ENCODE measurements at regions not wholly inside any gene's neighbourhood (a gene's known extent, or its start where the extent isn't known, plus 50 kb on each side); places are given as distances from the start of the nearest gene placed in this dataset.
"Not testable (repeated sequence)": the region's sequence is repeated elsewhere in the genome, so short reads cannot be mapped to it uniquely, and the experiment has no call there.

- no peak for DNase-seq (ENCODE audit: low read depth)
- H3K4me3 ChIP-seq (ENCODE audit: low read depth, low read length) = no peak overlapping the region
- TF ChIP-seq CTCF (IDR thresholded peaks at IDR 0.05; ENCODE audit: insufficient read depth, low read depth, low read length, missing control alignments) = no peak
Measured at GRCh38 chr18:67778016-67778415, 261.5 kb upstream of the DSEL start.

DNA sequence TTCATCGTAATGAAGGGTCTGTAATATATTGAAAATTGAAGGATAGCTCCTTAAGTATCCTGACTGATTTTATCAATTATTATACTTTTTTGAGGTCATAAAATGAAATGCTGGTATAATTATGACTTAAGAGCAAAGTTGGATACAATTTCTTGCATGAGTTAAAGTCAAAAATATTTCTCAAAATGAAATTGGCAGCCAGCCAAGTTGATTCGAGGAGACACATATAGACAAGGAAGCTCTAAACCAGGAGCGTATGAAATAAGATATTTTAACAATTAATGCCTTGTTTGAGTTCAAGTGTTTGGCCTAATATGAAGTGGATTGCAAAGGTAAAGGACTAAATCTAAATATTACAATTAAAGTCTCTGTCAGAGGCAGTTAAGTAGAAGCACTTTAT lies 260.4 kb upstream of the DSEL start:
- H3K4me3 ChIP-seq (ENCODE audit: low read depth, low read length) = no peak overlapping the region
- no peak for TF ChIP-seq CTCF (IDR thresholded peaks at IDR 0.05; ENCODE audit: insufficient read depth, low read depth, low read length, missing control alignments)
- no peak for DNase-seq (ENCODE audit: low read depth)

- DNase-seq (ENCODE audit: low read depth) = no peak
- no peak for TF ChIP-seq CTCF (IDR thresholded peaks at IDR 0.05; ENCODE audit: insufficient read depth, low read depth, low read length, missing control alignments)
Measured at GRCh38 chr18:67771271-67771670, 254.8 kb upstream of the DSEL start.

DNA sequence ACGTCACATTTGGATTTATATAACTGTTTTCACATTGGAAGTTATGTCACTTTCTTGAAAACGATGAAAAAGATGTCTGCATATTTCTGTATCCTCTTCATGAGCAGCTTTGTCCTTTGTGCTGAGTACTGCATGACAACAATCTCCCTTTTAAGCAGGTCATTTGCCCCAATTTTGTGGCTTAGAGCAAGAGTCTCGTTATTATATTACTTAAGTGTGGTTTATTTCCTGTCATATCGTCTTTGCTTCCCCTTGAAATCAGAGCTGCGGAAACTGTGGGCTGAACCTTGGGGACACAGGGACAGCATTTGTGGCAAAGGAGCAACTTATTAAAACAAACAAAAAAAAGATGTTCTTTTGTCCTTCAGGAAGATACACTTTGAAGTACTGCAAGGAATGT lies 254.0 kb upstream of the DSEL start:
- TF ChIP-seq CTCF (IDR thresholded peaks at IDR 0.05; ENCODE audit: insufficient read depth, low read depth, low read length, missing control alignments) = no peak
- DNase-seq (ENCODE audit: low read depth) = no peak
- H3K4me3 ChIP-seq (ENCODE audit: low read depth, low read length) = no peak overlapping the region

More at GRCh38 chr18:67771271-67771670, 254.8 kb upstream of the DSEL start:
- H3K4me3 ChIP-seq (ENCODE audit: low read depth, low read length) = no peak overlapping the region

DNA sequence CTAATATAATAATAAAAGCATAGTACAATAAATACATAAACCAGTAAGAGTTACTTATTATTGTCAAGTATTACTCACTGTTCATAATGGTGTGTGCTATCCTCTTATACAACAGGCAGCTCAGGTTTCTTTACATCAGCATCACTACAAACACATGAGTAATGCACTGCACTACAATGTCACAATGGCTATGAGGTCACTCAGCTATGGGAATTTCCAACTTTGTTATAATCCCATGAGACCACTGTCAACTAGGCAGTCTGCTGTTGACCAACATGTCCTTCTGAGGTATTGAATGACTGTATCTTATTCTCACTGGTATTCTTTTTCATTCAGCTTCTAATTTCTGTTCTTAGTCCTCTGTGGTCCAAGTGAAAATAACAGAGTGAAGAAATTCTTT lies 250.4 kb upstream of the DSEL start:
- DNase-seq (ENCODE audit: low read depth) = peak; percentile 5
- H3K4me3 ChIP-seq (ENCODE audit: low read depth, low read length) = no peak overlapping the region
- no peak for TF ChIP-seq CTCF (IDR thresholded peaks at IDR 0.05; ENCODE audit: insufficient read depth, low read depth, low read length, missing control alignments)

- not testable (repeated sequence) for DNase-seq (ENCODE audit: low read depth); H3K4me3 ChIP-seq (ENCODE audit: low read depth, low read length)
Measured at GRCh38 chr18:67752211-67752610, 235.7 kb upstream of the DSEL start.

DNA sequence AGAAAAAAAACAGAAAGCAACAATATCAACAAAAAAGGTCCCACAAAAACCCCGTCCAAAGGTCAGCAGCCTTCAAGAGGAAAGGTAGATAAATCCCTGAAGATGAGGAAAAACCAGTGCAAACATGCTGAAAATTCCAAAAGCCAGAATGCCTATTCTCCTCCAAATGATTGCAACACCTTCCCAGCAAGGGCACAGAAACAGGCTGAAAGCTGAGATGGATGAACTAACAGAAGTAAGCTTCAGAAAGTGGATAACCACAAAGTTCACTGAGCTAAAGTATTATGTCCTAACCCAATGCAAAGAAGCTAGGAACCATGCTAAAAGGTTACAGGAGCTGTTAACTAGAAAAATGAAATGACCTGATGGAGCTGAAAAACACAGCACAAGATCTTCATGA lies 226.4 kb upstream of the DSEL start:
- no peak for DNase-seq (ENCODE audit: low read depth)
- no peak overlapping the region for H3K4me3 ChIP-seq (ENCODE audit: low read depth, low read length)
- TF ChIP-seq CTCF (IDR thresholded peaks at IDR 0.05; ENCODE audit: insufficient read depth, low read depth, low read length, missing control alignments) = no peak

DNA sequence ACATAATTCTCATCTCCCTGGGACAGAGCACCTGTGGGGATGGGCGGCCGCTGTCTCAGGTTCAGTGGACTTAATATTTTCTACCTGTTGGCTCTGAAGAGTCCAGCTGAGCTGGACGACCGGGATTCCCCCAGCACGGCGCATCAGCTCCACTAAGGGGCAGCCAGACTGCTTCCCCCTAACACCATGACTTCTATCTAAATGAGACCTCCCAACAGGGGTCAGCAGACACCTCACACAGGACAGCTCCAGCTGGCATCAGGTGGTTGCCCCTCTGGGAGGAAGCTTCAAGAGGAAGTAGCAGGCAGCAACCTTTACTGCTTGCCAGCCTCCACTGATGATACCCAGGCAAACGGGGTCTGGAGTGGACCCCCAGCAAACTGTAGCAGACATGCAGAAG lies 226.0 kb upstream of the DSEL start:
- TF ChIP-seq CTCF (IDR thresholded peaks at IDR 0.05; ENCODE audit: insufficient read depth, low read depth, low read length, missing control alignments) = no peak
- no peak overlapping the region for H3K4me3 ChIP-seq (ENCODE audit: low read depth, low read length)
- DNase-seq (ENCODE audit: low read depth) = no peak
